H1 (cell line): ENCODE measurements at regions not wholly inside any gene's neighbourhood (a gene's known extent, or its start where the extent isn't known, plus 50 kb on each side); places are given as distances from the start of the nearest gene placed in this dataset.

Experiments
- CTCF ChIA-PET: fragments of 300-600 bp; sonication (Branson Sonifier 250); formaldehyde crosslinking; loops from one replicate; lab custom pipeline; 2021; ENCODE audit not compliant: partially characterized antibody; lab: Charles Lee
- POLR2A ChIA-PET: fragments of 300-600 bp; sonication (Branson Sonifier 250); formaldehyde crosslinking; loops from one replicate; lab custom pipeline; 2021; ENCODE audit warnings: inconsistent platforms; ENCODE audit not compliant: partially characterized antibody; lab: Charles Lee
- DNase-seq, 2 experiments: peaks; one replicate each; pipeline versions ENCODE4 v3.0.0 to v3.0.0-alpha.2; 2010 to 2022; ENCODE audit warnings: low spot score in 2 of 2, low read depth in 1 of 2, mixed read lengths in 1 of 2
- FAIRE-seq: peaks from 2 replicates; lab custom pipeline; 2011; peaks lifted over from hg19 to GRCh38; lab: Jason Lieb, UNC
- H2AFZ ChIP-seq: 2 replicates; pipeline ENCODE4 v1.8.1; 2012; ENCODE audit warnings: low read length, inconsistent platforms
- H2AK5ac ChIP-seq: 2 replicates; pipeline ENCODE4 v1.6.1; 2013; ENCODE audit warnings: low read depth, low read length
- H2BK120ac ChIP-seq: replicated peaks from 2 replicates; pipeline ENCODE3; 2013; ENCODE audit warnings: low read depth, low read length, inconsistent platforms
- H2BK12ac ChIP-seq: 2 replicates; pipeline ENCODE4 v1.6.1; 2013; ENCODE audit warnings: low read depth, low read length
- H2BK15ac ChIP-seq: 2 replicates; pipeline ENCODE4 v1.6.1; 2013; ENCODE audit warnings: low read length
- H2BK20ac ChIP-seq: 2 replicates; pipeline ENCODE4 v1.6.1; 2013; ENCODE audit warnings: low read length
- H2BK5ac ChIP-seq: 2 replicates; pipeline ENCODE4 v1.6.1; 2013; ENCODE audit warnings: low read depth, low read length
- H3K14ac ChIP-seq: 2 replicates; pipeline ENCODE4 v1.6.1; 2013; ENCODE audit warnings: inconsistent platforms; ENCODE audit not compliant: insufficient read length
- H3K18ac ChIP-seq: 2 replicates; pipeline ENCODE4 v1.6.1; 2013; ENCODE audit warnings: low read length; ENCODE audit errors: extremely low read depth
- H3K23ac ChIP-seq: 2 replicates; pipeline ENCODE4 v1.6.1; 2013; ENCODE audit warnings: inconsistent platforms; ENCODE audit not compliant: insufficient read length
- H3K23me2 ChIP-seq: 2 replicates; pipeline ENCODE4 v1.6.1; 2013; ENCODE audit warnings: low read depth, low read length
- H3K27ac ChIP-seq: 2 replicates; pipeline ENCODE4 v1.6.1; 2011; ENCODE audit warnings: low read depth, low read length, inconsistent platforms
- H3K27me3 ChIP-seq, 4 experiments: replicated peaks in 1 of 4; 1 replicate in 1 of 4; 2 replicates in 3 of 4; pipeline versions ENCODE4 v1.6.1 to v1.8.1; 2011 to 2013; ENCODE audit warnings: low read length in 3 of 4, mild to moderate bottlenecking in 3 of 4, inconsistent platforms in 2 of 4, mixed read lengths in 2 of 4, moderate library complexity in 1 of 4; ENCODE audit not compliant: control insufficient read depth in 3 of 4, insufficient read depth in 3 of 4; ENCODE audit errors: extremely low read depth in 1 of 4
- H3K36me3 ChIP-seq, 4 experiments: 2 replicates each; pipeline versions ENCODE4 v1.6.1 to v1.8.1; 2011 to 2013; ENCODE audit warnings: mild to moderate bottlenecking in 4 of 4, low read length in 3 of 4, moderate library complexity in 2 of 4, control low read depth in 1 of 4, inconsistent platforms in 1 of 4; ENCODE audit not compliant: insufficient read depth in 4 of 4, control insufficient read depth in 2 of 4
- H3K4ac ChIP-seq: replicated peaks from 2 replicates; pipeline ENCODE3; 2013; ENCODE audit warnings: low read length, low read depth, mixed read lengths, inconsistent platforms; ENCODE audit not compliant: insufficient read length
- H3K4me1 ChIP-seq, 4 experiments: replicated peaks in 1 of 4; 1 replicate in 1 of 4; 2 replicates in 3 of 4; pipeline versions ENCODE4 v1.6.1 to v1.8.1; 2011 to 2013; ENCODE audit warnings: low read length in 3 of 4, inconsistent platforms in 2 of 4, mixed read lengths in 1 of 4; ENCODE audit not compliant: insufficient read depth in 4 of 4, control insufficient read depth in 3 of 4
- H3K4me2 ChIP-seq, 2 experiments: 2 replicates each; pipeline versions ENCODE4 v1.6.1 to v1.8.1; 2011 to 2013; ENCODE audit warnings: low read depth in 2 of 2, low read length in 2 of 2, control low read depth in 1 of 2, inconsistent platforms in 1 of 2, mild to moderate bottlenecking in 1 of 2; ENCODE audit not compliant: insufficient read depth in 1 of 2
- H3K4me3 ChIP-seq, 4 experiments: fragments of 200-600, 300-600 bp in 1 of 4; sonication (generic), shearing (Covaris generic), sonication (Bioruptor Twin) in 1 of 4; 2 replicates each; pipeline versions ENCODE4 v1.5.1 to v1.8.1; 2011 to 2016; ENCODE audit warnings: low read length in 4 of 4, low read depth in 3 of 4, control low read depth in 2 of 4, inconsistent platforms in 2 of 4, mild to moderate bottlenecking in 2 of 4, mixed read lengths in 1 of 4, moderate library complexity in 1 of 4; ENCODE audit not compliant: insufficient read depth in 2 of 4; ENCODE audit errors: extremely low read depth in 1 of 4
- H3K56ac ChIP-seq: replicated peaks from 2 replicates; pipeline ENCODE3; 2013; ENCODE audit warnings: low read depth, mild to moderate bottlenecking, mixed read lengths, low read length, inconsistent platforms; ENCODE audit not compliant: insufficient read length
- H3K79me1 ChIP-seq: 2 replicates; pipeline ENCODE4 v1.6.1; 2013; ENCODE audit warnings: low read depth, low read length, control low read depth
- H3K79me2 ChIP-seq, 2 experiments: 2 replicates each; pipeline versions ENCODE4 v1.6.1 to v1.8.1; 2012 to 2013; ENCODE audit warnings: low read length in 2 of 2, mild to moderate bottlenecking in 2 of 2, inconsistent platforms in 1 of 2; ENCODE audit not compliant: insufficient read depth in 2 of 2, control insufficient read depth in 1 of 2
- H3K9ac ChIP-seq, 4 experiments: replicated peaks in 1 of 4; 1 replicate in 1 of 4; 2 replicates in 3 of 4; pipeline versions ENCODE4 v1.6.1 to v1.8.1; 2011 to 2013; ENCODE audit warnings: low read depth in 3 of 4, low read length in 3 of 4, control low read depth in 2 of 4, mild to moderate bottlenecking in 2 of 4, moderate library complexity in 2 of 4, inconsistent platforms in 1 of 4; ENCODE audit errors: extremely low read depth in 1 of 4
- H3K9me3 ChIP-seq, 2 experiments: 2 replicates each; pipeline versions ENCODE4 v1.6.1 to v1.8.1; 2012 to 2013; ENCODE audit warnings: mild to moderate bottlenecking in 2 of 2, moderate library complexity in 2 of 2, control low read depth in 1 of 2, inconsistent platforms in 1 of 2, low read depth in 1 of 2, low read length in 1 of 2, mixed read lengths in 1 of 2; ENCODE audit not compliant: insufficient read depth in 2 of 2
- H4K20me1 ChIP-seq, 2 experiments: replicated peaks in 1 of 2; 2 replicates each; pipeline versions ENCODE3 to v1.8.1; 2011 to 2013; ENCODE audit warnings: inconsistent platforms in 2 of 2, low read length in 2 of 2, mild to moderate bottlenecking in 1 of 2; ENCODE audit not compliant: insufficient read depth in 2 of 2, control insufficient read depth in 1 of 2
- H4K5ac ChIP-seq: 2 replicates; pipeline ENCODE4 v1.6.1; 2013; ENCODE audit warnings: low read length, low read depth, mixed read lengths, inconsistent platforms; ENCODE audit not compliant: insufficient read length
- H4K8ac ChIP-seq: 2 replicates; pipeline ENCODE4 v1.8.0; 2013; ENCODE audit warnings: mild to moderate bottlenecking, moderate library complexity, low read length, inconsistent platforms; ENCODE audit not compliant: insufficient read depth; ENCODE audit errors: extremely low read depth
- H4K91ac ChIP-seq: replicated peaks from 2 replicates; pipeline ENCODE3; 2013; ENCODE audit warnings: low read length, mixed read lengths, inconsistent platforms; ENCODE audit not compliant: insufficient read length
- PHF8 ChIP-seq: fragments of 200-600 bp; sonication (generic); conservative IDR thresholded peaks from 2 replicates; pipeline ENCODE4 v1.7.1; 2012; ENCODE audit warnings: low read depth, mild to moderate bottlenecking, inconsistent platforms, low read length, moderate library complexity
- WGBS, 2 experiments: shearing (Covaris generic) in 1 of 2; methylation state at CpG; one replicate each; pipeline versions ENCODE4 v1.1.6 to v1.1.7; 2013 to 2015; ENCODE audit warnings: low lambda C conversion rate in 2 of 2, mixed read lengths in 2 of 2, inconsistent platforms in 1 of 2, low coverage in 1 of 2, missing lambda C conversion rate in 1 of 2; ENCODE audit not compliant: insufficient replicate concordance in 2 of 2, insufficient coverage in 1 of 2, insufficient read length in 1 of 2; ENCODE audit errors: extremely low coverage in 1 of 2, missing lambda C conversion rate in 1 of 2; 5-methylcytosine and 5-hydroxymethylcytosine counted together

GRCh38 chr3:106121491-106122289, 252.9 kb upstream of the CBLB start:
- H3K14ac ChIP-seq = no peak overlapping the region
- H2BK15ac ChIP-seq = no peak overlapping the region
- H3K56ac ChIP-seq = no peak overlapping the region
- no peak overlapping the region for H3K4ac ChIP-seq
- WGBS, 2 experiments = 88% methylated on average over 3 of the region's 3 CpGs; no CpG with 5 or more reads in 1 of the 2 experiments
- no peaks in the 10 kb centered on the region for H3K27me3 ChIP-seq
- CTCF ChIA-PET = interaction anchor here (0.8 to 1.4 kb wide), 2 partner anchors 19 to 106 kb away, joined by 3 read pairs; no protein-coding TSS in a partner anchor
- no peak overlapping the region for H2AFZ ChIP-seq
- H3K4me1 ChIP-seq = no peaks in the 10 kb centered on the region
- DNase-seq (no peak), FAIRE-seq (no peak)
- H2BK12ac ChIP-seq = no peak overlapping the region
- no peak overlapping the region for H4K8ac ChIP-seq
- POLR2A ChIA-PET = no interaction called here
- no peak overlapping the region for H2BK120ac ChIP-seq
- no peak overlapping the region for H3K18ac ChIP-seq
- no peaks in the 10 kb centered on the region for H3K79me2 ChIP-seq
- no peaks in the 10 kb centered on the region for H3K9me3 ChIP-seq
- no peak overlapping the region for H3K23ac ChIP-seq
- no peaks in the 10 kb centered on the region for H4K20me1 ChIP-seq
- H4K91ac ChIP-seq = no peak overlapping the region
- H2BK20ac ChIP-seq = no peak overlapping the region
- H3K4me2 ChIP-seq = no peak overlapping the region
- H3K36me3 ChIP-seq = no peaks in the 10 kb centered on the region
- H3K79me1 ChIP-seq = no peaks in the 10 kb centered on the region
- no peaks in the 10 kb centered on the region for H3K23me2 ChIP-seq
- H4K5ac ChIP-seq = no peak overlapping the region
- H3K4me3 ChIP-seq = no peak overlapping the region
- H3K27ac ChIP-seq = no peak overlapping the region
- H2BK5ac ChIP-seq = no peak overlapping the region
- TF ChIP-seq PHF8 = no peak
- H2AK5ac ChIP-seq = no peak overlapping the region
- H3K9ac ChIP-seq = no peak overlapping the region
